Muscle layer of duodenum (tissue), 2 donors: ENCODE measurements at regions not wholly inside any gene's neighbourhood (a gene's known extent, or its start where the extent isn't known, plus 50 kb on each side); places are given as distances from the start of the nearest gene placed in this dataset.

Source experiments
- H3K27ac ChIP-seq: one replicate; pipeline ENCODE4 v1.7.0; 2013; ENCODE audit warnings: mild to moderate bottlenecking, low read length
- H3K27me3 ChIP-seq: one replicate; pipeline ENCODE4 v1.7.0; 2013; ENCODE audit warnings: low read depth, mild to moderate bottlenecking, control low read depth, low read length
- H3K36me3 ChIP-seq, 2 donors: one replicate each; pipeline ENCODE4 v1.7.0; 2013; ENCODE audit warnings: low read length in 2 of 2, control low read depth in 1 of 2, mild to moderate bottlenecking in 1 of 2; ENCODE audit not compliant: insufficient read depth in 2 of 2, control insufficient read depth in 1 of 2
- H3K4me1 ChIP-seq, 2 donors: one replicate each; pipeline ENCODE4 v1.7.0; 2013; ENCODE audit warnings: low read length in 2 of 2, mild to moderate bottlenecking in 2 of 2, control low read depth in 1 of 2, moderate library complexity in 1 of 2; ENCODE audit not compliant: insufficient read depth in 2 of 2, control insufficient read depth in 1 of 2
- H3K4me3 ChIP-seq, 2 donors: one replicate each; pipeline ENCODE4 v1.7.0; 2013; ENCODE audit warnings: low read length in 2 of 2, low read depth in 1 of 2, mild to moderate bottlenecking in 1 of 2
- H3K9me3 ChIP-seq, 2 donors: one replicate each; pipeline ENCODE4 v1.7.0; 2013; ENCODE audit warnings: low read length in 2 of 2, control low read depth in 1 of 2, mild to moderate bottlenecking in 1 of 2; ENCODE audit not compliant: control insufficient read depth in 1 of 2
- donor health status: healthy.

DNA sequence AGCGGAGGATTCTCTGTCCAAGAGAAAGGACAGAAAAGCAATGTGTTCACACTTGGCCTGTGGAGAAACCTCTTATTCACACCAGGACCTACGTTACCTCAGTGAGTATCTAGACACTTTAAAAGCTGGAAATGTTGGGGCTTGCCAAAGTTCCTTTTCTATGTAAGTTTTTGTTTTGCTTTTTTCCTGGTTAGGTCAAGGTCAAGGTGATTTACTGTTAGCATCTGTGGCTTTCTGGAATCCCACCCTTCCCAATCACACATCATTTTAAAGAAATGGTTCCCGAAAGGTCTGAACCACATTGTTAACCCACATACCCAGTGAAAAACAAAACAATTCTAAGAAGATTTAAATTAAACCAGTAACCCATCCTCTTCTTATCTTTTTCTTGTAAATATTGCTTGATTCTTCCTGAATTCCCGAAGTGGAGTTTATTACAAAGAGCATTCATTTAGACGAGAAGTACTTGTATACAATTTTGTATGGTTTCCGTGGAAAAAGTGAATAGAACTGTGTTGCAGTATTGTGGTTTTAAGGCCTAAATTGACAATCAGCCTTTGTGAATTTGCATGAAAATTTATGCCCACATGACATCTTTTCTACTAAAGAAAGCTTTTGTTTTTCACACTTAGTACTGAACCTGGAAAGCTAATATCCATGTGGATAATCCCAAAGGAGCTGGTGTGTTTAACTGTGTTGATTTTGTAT, 827.0 kb upstream of the IGFBP3 start:
- no peak overlapping the region for H3K27ac ChIP-seq
- no peaks in the 10 kb centered on the region for H3K9me3 ChIP-seq
- no peak overlapping the region for H3K4me3 ChIP-seq
- peaks cover under 1 to 10% of the 10 kb centered on the region in 2 donors for H3K4me1 ChIP-seq
- no peaks in the 10 kb centered on the region for H3K36me3 ChIP-seq
- no peaks in the 10 kb centered on the region for H3K27me3 ChIP-seq

DNA sequence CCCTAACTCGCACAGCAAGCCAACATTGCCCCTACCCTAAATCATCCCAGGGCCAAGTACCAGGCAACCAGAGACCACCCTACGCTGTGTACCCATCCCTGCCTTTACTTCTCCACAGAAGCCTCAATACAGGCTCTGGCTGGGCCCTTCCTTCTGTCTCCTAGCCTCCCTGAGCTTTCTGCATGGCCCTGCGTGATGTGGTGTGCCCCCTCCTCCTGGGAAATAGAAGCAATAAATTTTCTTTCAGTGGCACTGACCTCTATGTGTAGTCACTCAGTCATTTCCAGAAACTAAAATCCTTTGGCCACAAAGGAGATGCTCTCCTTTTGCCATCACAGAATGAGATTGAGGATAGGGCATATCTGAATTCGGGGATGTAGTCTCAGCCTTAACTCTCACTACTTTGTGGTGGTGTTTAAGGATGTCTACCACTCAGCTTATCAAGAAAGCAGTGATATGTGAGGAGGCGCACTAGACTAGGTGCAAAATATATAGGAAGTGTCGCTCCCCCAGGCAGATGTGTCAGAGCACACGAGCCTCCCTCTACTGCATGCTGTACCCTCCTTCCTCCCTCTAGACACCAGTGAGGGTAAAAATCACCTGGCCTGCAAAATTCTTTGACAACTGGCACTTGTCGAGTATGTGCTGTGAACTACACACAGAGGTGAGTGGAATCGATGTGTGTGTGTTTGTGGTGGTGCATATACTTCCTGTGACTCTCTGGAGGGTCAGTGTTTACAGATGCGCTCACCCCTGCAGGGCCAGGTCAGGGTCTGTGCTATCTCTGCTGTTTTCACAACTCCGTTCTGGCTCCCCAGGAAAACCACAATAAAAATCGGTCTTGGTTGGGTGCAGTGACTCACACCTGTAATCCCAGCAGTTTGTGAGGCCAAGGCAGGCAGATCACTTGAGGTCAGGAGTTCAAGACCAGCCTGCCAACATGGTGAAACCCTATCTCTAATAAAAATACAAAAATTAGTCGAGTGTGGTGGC, 825.9 kb upstream of the IGFBP3 start:
- no peaks in the 10 kb centered on the region for H3K36me3 ChIP-seq
- H3K4me3 ChIP-seq, result no peak overlapping the region
- H3K27ac ChIP-seq, result no peak overlapping the region
- no peaks in the 10 kb centered on the region for H3K27me3 ChIP-seq
- H3K4me1 ChIP-seq, result peaks cover 0 to 7% of the 10 kb centered on the region in 2 donors
- no peaks in the 10 kb centered on the region for H3K9me3 ChIP-seq

GRCh38 chr7:46745707-46746090, 824.6 kb upstream of the IGFBP3 start:
- Histone ChIP-seq H3K27ac (no peak overlapping the region), H3K9me3 (no peaks in the 10 kb centered on the region), H3K4me1 (peaks cover 0 to 7% of the 10 kb centered on the region in 2 donors), H3K4me3 (no peak overlapping the region), H3K27me3 (no peaks in the 10 kb centered on the region), H3K36me3 (no peaks in the 10 kb centered on the region)

DNA sequence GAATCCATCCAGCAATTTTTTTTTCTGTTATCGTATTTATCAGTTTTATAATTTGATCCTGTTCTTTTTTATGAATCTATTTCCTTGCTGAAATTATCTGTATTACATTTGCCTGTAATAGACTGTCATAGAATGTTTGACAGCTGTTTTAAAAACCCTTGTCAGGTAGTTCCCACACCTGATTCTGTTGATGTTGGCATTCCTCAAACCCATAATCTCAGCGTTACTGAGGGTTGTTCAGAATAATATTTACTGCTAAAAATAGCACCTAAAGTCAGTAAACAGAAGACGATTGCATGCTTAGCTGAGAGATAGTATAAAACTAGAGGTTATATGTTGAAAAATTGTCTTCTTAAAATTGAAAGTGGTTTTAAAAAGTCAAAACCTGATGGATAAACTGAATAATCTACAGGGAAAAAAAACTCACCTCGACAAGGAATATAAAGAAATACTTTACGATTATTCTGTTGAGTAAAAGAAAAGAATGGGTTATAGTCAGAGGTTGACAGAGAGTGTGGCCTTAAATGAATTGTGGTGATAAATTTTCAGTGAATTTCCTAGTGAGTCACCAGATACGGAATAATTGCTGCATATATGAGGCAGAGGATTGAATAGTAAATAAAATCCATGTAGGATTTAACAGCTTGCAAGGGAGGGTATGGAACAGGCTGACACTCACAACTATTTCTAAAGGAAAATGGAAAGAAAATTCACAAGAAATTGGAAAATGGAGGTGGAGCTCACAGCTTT, 824.1 kb upstream of the IGFBP3 start:
- H3K27me3 ChIP-seq, result no peaks in the 10 kb centered on the region
- peaks cover 0 to 3% of the 10 kb centered on the region in 2 donors for H3K4me1 ChIP-seq
- H3K36me3 ChIP-seq, result no peaks in the 10 kb centered on the region
- H3K4me3 ChIP-seq, result no peak overlapping the region
- no peaks in the 10 kb centered on the region for H3K9me3 ChIP-seq
- no peak overlapping the region for H3K27ac ChIP-seq

DNA sequence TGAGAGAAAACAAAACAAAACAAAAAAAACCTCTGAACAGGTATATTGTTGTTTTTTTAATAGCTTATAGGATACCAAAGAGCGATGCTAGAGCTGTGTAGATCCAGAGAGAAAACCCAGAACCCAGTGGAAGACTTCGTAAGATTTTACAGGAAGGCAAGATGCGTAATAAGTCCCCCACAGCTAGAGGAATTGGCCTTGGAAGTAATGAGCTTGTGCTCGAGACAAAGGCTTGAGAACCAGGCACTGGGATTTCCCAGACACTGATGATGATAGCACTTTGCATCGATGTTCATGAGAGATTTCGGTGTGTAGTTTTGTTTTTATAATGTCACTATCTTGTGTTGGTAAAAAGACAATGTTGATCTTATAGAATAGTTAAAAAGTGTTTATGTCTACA, 821.5 kb upstream of the IGFBP3 start:
- no peaks in the 10 kb centered on the region for H3K4me1 ChIP-seq
- no peaks in the 10 kb centered on the region for H3K9me3 ChIP-seq
- H3K4me3 ChIP-seq, result no peak overlapping the region
- no peak overlapping the region for H3K27ac ChIP-seq
- H3K36me3 ChIP-seq, result no peaks in the 10 kb centered on the region
- no peaks in the 10 kb centered on the region for H3K27me3 ChIP-seq

DNA sequence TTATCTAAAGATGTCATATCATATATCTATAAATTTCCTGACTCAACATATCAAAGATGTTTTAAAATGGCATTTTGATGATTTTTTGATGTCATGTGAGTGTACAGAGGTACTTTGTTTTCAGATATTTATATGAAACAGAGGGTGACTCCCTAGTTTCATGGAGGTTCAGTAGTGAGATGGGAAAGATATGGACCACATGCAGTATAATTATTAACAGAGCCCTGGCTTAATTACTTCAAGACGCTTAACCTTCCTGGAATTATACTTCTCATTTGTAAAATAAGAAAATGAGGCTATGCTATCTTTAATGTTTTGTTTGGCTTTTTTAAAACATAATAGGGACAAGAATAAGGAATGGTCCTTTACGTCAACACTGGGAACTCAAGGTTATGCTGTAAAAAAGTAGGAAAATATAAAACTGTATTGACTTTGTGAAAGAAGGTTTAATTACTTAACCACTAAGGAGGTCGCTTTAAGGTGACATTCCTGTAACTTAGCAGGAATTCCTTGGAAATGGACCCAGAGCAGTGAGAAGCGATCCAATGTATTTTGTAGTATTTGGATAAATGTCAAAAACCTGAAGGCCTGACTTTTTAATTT, 821.0 kb upstream of the IGFBP3 start:
- Histone ChIP-seq H3K36me3 (no peaks in the 10 kb centered on the region), H3K27ac (no peak overlapping the region), H3K4me1 (no peaks in the 10 kb centered on the region), H3K27me3 (no peaks in the 10 kb centered on the region), H3K9me3 (no peaks in the 10 kb centered on the region), H3K4me3 (no peak overlapping the region)

- Histone ChIP-seq H3K9me3 (no peaks in the 10 kb centered on the region), H3K4me1 (no peaks in the 10 kb centered on the region), H3K27me3 (no peaks in the 10 kb centered on the region), H3K27ac (no peak overlapping the region), H3K36me3 (no peaks in the 10 kb centered on the region), H3K4me3 (no peak overlapping the region)
Measured at GRCh38 chr7:46741181-46741580, 820.1 kb upstream of the IGFBP3 start.

- Histone ChIP-seq H3K36me3 (no peaks in the 10 kb centered on the region), H3K4me1 (no peaks in the 10 kb centered on the region), H3K4me3 (no peak overlapping the region), H3K9me3 (no peaks in the 10 kb centered on the region), H3K27me3 (no peaks in the 10 kb centered on the region), H3K27ac (no peak overlapping the region)
Measured at GRCh38 chr7:46739518-46740234, 818.6 kb upstream of the IGFBP3 start.

GRCh38 chr7:46738796-46739195, 817.7 kb upstream of the IGFBP3 start:
- no peak overlapping the region for H3K27ac ChIP-seq
- no peaks in the 10 kb centered on the region for H3K27me3 ChIP-seq
- no peaks in the 10 kb centered on the region for H3K9me3 ChIP-seq
- H3K36me3 ChIP-seq, result no peaks in the 10 kb centered on the region
- no peaks in the 10 kb centered on the region for H3K4me1 ChIP-seq
- no peak overlapping the region for H3K4me3 ChIP-seq

DNA sequence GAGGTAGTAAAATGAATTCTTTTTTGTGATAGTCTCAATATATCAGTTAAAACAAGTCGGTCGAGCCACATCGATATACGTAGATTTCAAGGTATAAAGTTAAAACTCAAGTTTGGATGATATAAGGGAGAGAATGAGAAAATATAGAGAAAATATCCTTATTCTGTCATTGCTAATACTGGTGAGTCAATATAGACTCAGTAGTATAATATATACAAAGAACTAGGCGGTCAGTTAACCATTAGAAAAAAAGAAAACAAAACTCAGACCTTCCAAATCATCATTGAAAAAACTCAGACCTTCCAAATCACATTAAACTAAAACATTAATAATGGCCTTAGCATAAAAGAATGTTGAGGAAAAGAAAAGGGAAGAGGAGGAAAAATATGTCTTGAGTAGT, 817.1 kb upstream of the IGFBP3 start:
- H3K4me3 ChIP-seq, result no peak overlapping the region
- no peaks in the 10 kb centered on the region for H3K9me3 ChIP-seq
- H3K27ac ChIP-seq, result no peak overlapping the region
- no peaks in the 10 kb centered on the region for H3K4me1 ChIP-seq
- no peaks in the 10 kb centered on the region for H3K27me3 ChIP-seq
- no peaks in the 10 kb centered on the region for H3K36me3 ChIP-seq
